ENCODE measurements at regions not wholly inside any gene's neighbourhood (a gene's known extent, or its start where the extent isn't known, plus 50 kb on each side); places are given as distances from the start of the nearest gene placed in this dataset.

- no peaks in the 10 kb centered on the region for H3K36me3 ChIP-seq (ENCODE audit: control insufficient read depth in 4 of 4, insufficient read depth in 4 of 4, low read length in 4 of 4)
- ATAC-seq (ENCODE audit: insufficient read depth, low FRiP score) (no peak), DNase-seq (no peak)
- H3K4me3 ChIP-seq: no peak overlapping the region
- 72 to 83% methylated on average over 2 of the region's 2 CpGs for WGBS, 2 donors
- H3K9me3 ChIP-seq (ENCODE audit: control insufficient read depth in 4 of 4, insufficient read depth in 3 of 4, low read length in 3 of 4): no peaks in the 10 kb centered on the region
- no peaks in the 10 kb centered on the region for H3K27me3 ChIP-seq (ENCODE audit: control insufficient read depth in 3 of 3, insufficient read depth in 3 of 3, low read length in 2 of 3)
- H3K9ac ChIP-seq (ENCODE audit: insufficient read depth in 1 of 2, low read length in 2 of 2): no peak overlapping the region
- no peaks in the 10 kb centered on the region for H3K4me1 ChIP-seq (ENCODE audit: control insufficient read depth in 5 of 5, insufficient read depth in 5 of 5, low read length in 5 of 5)
- TF ChIP-seq CTCF (IDR thresholded peaks at IDR 0.05; ENCODE audit: control extremely low read depth, extremely low read depth): no peak
- H3K27ac ChIP-seq (ENCODE audit: low read depth in 1 of 2, low read length in 1 of 2): no peak overlapping the region
Measured at GRCh38 chr15:53108319-53108718, 318.2 kb upstream of the ONECUT1 start.

GRCh38 chr15:53107855-53108254 is 317.7 kb upstream of the ONECUT1 start:
- H3K36me3 ChIP-seq (ENCODE audit: control insufficient read depth in 4 of 4, insufficient read depth in 4 of 4, low read length in 4 of 4): no peaks in the 10 kb centered on the region
- no peak overlapping the region for H3K27ac ChIP-seq (ENCODE audit: low read depth in 1 of 2, low read length in 1 of 2)
- no peak for TF ChIP-seq CTCF (IDR thresholded peaks at IDR 0.05; ENCODE audit: control extremely low read depth, extremely low read depth)
- H3K27me3 ChIP-seq (ENCODE audit: control insufficient read depth in 3 of 3, insufficient read depth in 3 of 3, low read length in 2 of 3): no peaks in the 10 kb centered on the region
- H3K9me3 ChIP-seq (ENCODE audit: control insufficient read depth in 4 of 4, insufficient read depth in 3 of 4, low read length in 3 of 4): no peaks in the 10 kb centered on the region
- 74 to 87% methylated on average over 3 of the region's 3 CpGs for WGBS, 2 donors
- ATAC-seq (ENCODE audit: insufficient read depth, low FRiP score): no peak
- H3K4me3 ChIP-seq: no peak overlapping the region
- no peak for DNase-seq
- no peaks in the 10 kb centered on the region for H3K4me1 ChIP-seq (ENCODE audit: control insufficient read depth in 5 of 5, insufficient read depth in 5 of 5, low read length in 5 of 5)
- no peak overlapping the region for H3K9ac ChIP-seq (ENCODE audit: insufficient read depth in 1 of 2, low read length in 2 of 2)

- Histone ChIP-seq H3K9ac (ENCODE audit: insufficient read depth in 1 of 2, low read length in 2 of 2) (no peak overlapping the region), H3K27ac (ENCODE audit: low read depth in 1 of 2, low read length in 1 of 2) (no peak overlapping the region), H3K36me3 (ENCODE audit: control insufficient read depth in 4 of 4, insufficient read depth in 4 of 4, low read length in 4 of 4) (no peaks in the 10 kb centered on the region), H3K9me3 (ENCODE audit: control insufficient read depth in 4 of 4, insufficient read depth in 3 of 4, low read length in 3 of 4) (no peaks in the 10 kb centered on the region), H3K4me1 (ENCODE audit: control insufficient read depth in 5 of 5, insufficient read depth in 5 of 5, low read length in 5 of 5) (no peaks in the 10 kb centered on the region), H3K27me3 (ENCODE audit: control insufficient read depth in 3 of 3, insufficient read depth in 3 of 3, low read length in 2 of 3) (no peaks in the 10 kb centered on the region), H3K4me3 (no peak overlapping the region)
- ATAC-seq (ENCODE audit: insufficient read depth, low FRiP score): no peak
- no peak for TF ChIP-seq CTCF (IDR thresholded peaks at IDR 0.05; ENCODE audit: control extremely low read depth, extremely low read depth)
- DNase-seq: no peak
- 88 to 89% methylated on average over 7 of the region's 7 CpGs for WGBS, 2 donors
Measured at GRCh38 chr15:53106505-53107286, 316.6 kb upstream of the ONECUT1 start.

DNA sequence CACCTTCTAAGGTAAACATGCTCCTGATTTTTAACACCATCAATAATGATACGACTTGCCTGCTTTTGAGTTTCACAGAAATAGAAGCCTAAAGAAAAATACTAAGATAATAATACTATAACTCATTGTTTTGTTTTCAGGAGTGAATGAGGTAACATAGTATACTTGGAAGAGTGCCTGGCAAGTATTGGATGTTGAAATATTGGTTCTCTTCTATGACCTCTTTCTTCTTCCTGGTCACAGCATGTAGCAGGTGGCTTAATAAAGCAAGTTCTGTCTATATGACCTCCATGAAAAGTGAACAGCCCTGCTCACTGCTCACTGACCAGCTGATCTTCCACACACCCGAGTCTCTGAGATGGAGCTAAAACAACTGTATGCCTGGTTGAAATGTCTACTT is 312.3 kb upstream of the ONECUT1 start:
- TF ChIP-seq CTCF (IDR thresholded peaks at IDR 0.05; ENCODE audit: control extremely low read depth, extremely low read depth): no peak
- no peak overlapping the region for H3K27ac ChIP-seq (ENCODE audit: low read depth in 1 of 2, low read length in 1 of 2)
- H3K4me1 ChIP-seq (ENCODE audit: control insufficient read depth in 5 of 5, insufficient read depth in 5 of 5, low read length in 5 of 5): no peaks in the 10 kb centered on the region
- DNase-seq (no peak), ATAC-seq (ENCODE audit: insufficient read depth, low FRiP score) (no peak)
- H3K9ac ChIP-seq (ENCODE audit: insufficient read depth in 1 of 2, low read length in 2 of 2): no peak overlapping the region
- peaks cover 0 to 3% (median 1%) of the 10 kb centered on the region in 4 donors for H3K9me3 ChIP-seq (ENCODE audit: control insufficient read depth in 4 of 4, insufficient read depth in 3 of 4, low read length in 3 of 4)
- H3K36me3 ChIP-seq (ENCODE audit: control insufficient read depth in 4 of 4, insufficient read depth in 4 of 4, low read length in 4 of 4): no peaks in the 10 kb centered on the region
- no peak overlapping the region for H3K4me3 ChIP-seq
- no peaks in the 10 kb centered on the region for H3K27me3 ChIP-seq (ENCODE audit: control insufficient read depth in 3 of 3, insufficient read depth in 3 of 3, low read length in 2 of 3)
- 62 to 81% methylated on average over 2 of the region's 2 CpGs for WGBS, 2 donors

All from lung (tissue), 11 donors.